AG09319 (cell line): ENCODE measurements at regions not wholly inside any gene's neighbourhood (a gene's known extent, or its start where the extent isn't known, plus 50 kb on each side); places are given as distances from the start of the nearest gene placed in this dataset.

Source experiments
- DNase-seq: peaks from one replicate; pipeline ENCODE4 v3.0.0-alpha.2; 2010; ENCODE audit warnings: low read depth; ENCODE audit errors: extremely low read depth
- CTCF ChIP-seq: IDR thresholded peaks from 2 replicates; pipeline ENCODE4 v1.5.1; 2011; ENCODE audit warnings: low read depth, mild to moderate bottlenecking, inconsistent platforms, low read length, moderate library complexity

- DNase-seq = no peak
- TF ChIP-seq CTCF = no peak
These were observed 810.8 kb upstream of the CHAC2 start for GRCh38 chr2:52956766-52957165.

- no peak for DNase-seq
- no peak for TF ChIP-seq CTCF
These were observed 811.5 kb upstream of the CHAC2 start for GRCh38 chr2:52956118-52956517.

GRCh38 chr2:52955079-52955478, 812.5 kb upstream of the CHAC2 start:
- no peak for TF ChIP-seq CTCF
- DNase-seq = no peak

GRCh38 chr2:52940101-52940500, 827.5 kb upstream of the CHAC2 start:
- TF ChIP-seq CTCF = no peak
- DNase-seq = no peak

GRCh38 chr2:52939250-52939649, 828.4 kb upstream of the CHAC2 start:
- DNase-seq = no peak
- no peak for TF ChIP-seq CTCF

- DNase-seq = no peak
- no peak for TF ChIP-seq CTCF
These were observed 831.6 kb upstream of the CHAC2 start for GRCh38 chr2:52936029-52936428.

GRCh38 chr2:52934920-52935640, 832.5 kb upstream of the CHAC2 start:
- no peak for TF ChIP-seq CTCF
- DNase-seq = no peak
